Skin epidermis (tissue), 12 donors: ENCODE measurements at regions not wholly inside any gene's neighbourhood (a gene's known extent, or its start where the extent isn't known, plus 50 kb on each side); places are given as distances from the start of the nearest gene placed in this dataset.
"Not testable (repeated sequence)": the region's sequence is repeated elsewhere in the genome, so short reads cannot be mapped to it uniquely, and the experiment has no call there.

Source experiments
- H3K27ac ChIP-seq, 21 experiments: fragments of 200-600 bp; sonication (generic) in 11 of 21; one replicate each; pipeline ENCODE4 v1.5.0; 2020; ENCODE audit warnings: mild to moderate bottlenecking in 3 of 21, inconsistent platforms in 2 of 21, moderate library complexity in 2 of 21
- H3K4me3 ChIP-seq, 7 experiments: fragments of 200-600 bp; sonication (generic) in 2 of 7; one replicate each; pipeline ENCODE4 v1.5.0; 2020; ENCODE audit warnings: inconsistent platforms in 2 of 7, mild to moderate bottlenecking in 2 of 7, moderate library complexity in 1 of 7

DNA sequence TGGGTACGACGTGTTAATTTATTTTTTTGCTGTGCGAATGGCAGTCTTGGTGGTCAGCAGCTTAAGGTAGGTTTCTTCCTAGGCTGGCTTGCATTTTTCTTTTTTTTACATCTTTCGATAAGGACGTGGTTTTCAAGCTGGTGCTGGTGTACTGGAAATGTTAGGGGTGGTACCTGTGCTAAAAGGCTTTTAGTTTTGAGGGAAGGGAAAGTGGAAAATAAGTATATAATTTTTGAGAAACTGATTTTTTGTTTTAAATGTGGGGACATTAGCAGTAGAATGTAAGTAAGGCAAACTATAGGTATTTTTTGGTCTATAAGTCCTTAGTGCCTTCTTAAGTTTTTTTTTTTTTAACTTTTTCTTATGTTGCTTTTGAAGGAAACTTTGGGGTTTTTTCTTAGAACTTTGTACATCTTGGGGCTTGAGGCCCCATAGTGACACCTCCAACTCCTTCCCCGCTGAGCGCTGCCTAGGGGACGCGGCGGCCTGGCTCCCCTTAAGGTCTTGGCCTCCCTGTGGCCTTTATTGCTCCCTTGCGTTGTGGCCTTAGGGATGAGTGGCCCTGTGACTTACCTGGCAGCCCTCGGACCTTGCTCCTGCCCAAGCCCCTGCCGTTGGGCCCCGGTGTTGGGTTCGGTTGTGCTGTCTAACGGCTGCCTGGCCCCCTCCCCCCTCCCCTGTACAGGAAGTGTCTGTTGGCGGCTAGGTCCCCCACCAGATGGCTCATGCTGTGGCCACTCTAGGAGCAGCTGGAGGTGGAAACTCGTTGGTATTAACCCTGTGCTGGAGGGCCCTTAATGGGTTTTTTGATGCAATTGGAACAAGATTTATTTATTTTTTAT, 88.0 kb upstream of the RPRML start:
- Histone ChIP-seq H3K4me3 (peak overlapping the region; percentile 51 to 71 (median 58)), H3K27ac (peak overlapping the region; percentile 63 to 97 (median 88))

DNA sequence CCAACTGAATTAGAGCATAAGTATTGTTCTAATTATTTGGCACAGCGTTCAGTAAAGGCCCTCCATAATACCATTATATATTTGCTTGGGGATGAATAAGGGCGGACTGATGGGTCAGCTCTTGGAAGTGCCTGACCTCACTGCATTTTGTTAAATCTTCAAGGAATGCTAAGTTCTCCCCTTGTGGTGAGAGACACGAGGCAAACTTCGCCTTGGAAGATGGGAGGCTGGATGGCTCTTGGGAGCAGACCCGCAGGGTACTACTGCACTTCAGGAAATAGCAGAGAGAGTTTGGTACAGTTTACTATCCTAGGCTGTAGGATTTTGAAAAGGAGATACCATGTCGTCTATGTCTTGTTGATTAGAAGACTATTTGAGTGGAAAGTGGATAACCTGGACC, 87.0 kb upstream of the RPRML start:
- Histone ChIP-seq H3K4me3 (no peak overlapping the region), H3K27ac (no peak overlapping the region)

DNA sequence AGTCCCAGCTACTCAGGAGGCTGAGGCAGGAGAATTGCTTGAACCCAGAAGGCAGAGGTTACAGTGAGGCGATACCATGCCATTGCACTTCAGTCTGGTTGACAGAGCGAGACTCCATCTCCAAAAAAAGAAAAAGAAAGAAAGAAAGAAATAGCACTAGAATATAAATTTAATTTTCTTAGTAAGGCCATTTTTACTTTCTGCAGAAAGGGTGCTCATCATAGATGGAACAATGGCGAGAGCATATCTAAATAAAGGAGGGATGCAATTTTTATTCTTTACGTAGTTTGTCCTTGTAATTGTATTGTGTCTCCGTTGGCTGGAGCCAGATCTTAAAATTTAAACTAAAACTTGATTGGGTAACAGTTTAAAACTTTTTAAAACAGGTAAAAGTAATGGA, 85.6 kb upstream of the RPRML start:
- H3K4me3 ChIP-seq: no peak overlapping the region

GRCh38 chr17:47063475-47063874, 84.4 kb upstream of the RPRML start:
- Histone ChIP-seq H3K4me3 (no peak overlapping the region), H3K27ac (no peak overlapping the region)

More for the DNA sequence above, 85.6 kb upstream of the RPRML start:
- H3K27ac ChIP-seq: no peak overlapping the region

DNA sequence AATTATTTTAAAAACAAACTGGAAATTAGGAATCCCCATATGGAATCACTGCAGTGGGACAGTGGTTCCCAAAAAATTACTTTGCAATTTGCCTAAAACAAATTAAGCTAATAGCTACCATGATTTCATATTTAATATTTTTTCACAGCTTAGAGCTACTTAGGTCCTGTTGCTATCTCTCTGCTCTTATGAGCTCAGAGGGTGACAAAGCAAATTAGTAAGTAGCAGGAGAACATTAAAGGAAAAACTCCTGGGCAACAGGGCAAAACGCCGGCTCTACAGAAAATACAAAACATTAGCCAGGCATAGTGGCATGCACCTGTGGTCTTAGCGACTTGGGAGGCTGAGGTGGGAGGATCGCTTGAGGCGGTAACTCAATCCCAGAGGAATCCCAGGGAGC, 83.8 kb upstream of the RPRML start:
- H3K4me3 ChIP-seq, H3K27ac ChIP-seq: not testable (repeated sequence)

DNA sequence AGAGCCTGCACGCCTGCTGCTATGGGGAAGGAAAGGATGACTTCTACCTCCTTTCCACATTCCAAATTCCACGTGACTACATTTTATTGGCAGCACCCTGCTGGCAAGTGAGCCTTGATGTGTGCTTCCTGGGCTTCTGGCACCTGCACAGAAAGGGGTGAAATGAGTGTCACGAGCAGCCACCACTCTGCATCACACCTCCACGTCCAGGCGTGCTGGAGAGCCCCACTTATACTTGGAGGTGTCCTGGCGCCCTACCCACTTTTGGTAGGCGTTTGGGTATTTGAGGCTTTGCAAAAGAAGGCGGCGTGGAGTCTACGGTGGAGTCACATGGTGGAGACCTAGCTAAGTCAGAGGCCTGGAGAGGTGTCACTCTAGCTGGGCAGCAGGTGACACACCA, 81.0 kb upstream of the RPRML start:
- not testable (repeated sequence) for H3K4me3 ChIP-seq, H3K27ac ChIP-seq

- no peak overlapping the region for H3K4me3 ChIP-seq
These were observed 78.8 kb upstream of the RPRML start for GRCh38 chr17:47057830-47058229.

DNA sequence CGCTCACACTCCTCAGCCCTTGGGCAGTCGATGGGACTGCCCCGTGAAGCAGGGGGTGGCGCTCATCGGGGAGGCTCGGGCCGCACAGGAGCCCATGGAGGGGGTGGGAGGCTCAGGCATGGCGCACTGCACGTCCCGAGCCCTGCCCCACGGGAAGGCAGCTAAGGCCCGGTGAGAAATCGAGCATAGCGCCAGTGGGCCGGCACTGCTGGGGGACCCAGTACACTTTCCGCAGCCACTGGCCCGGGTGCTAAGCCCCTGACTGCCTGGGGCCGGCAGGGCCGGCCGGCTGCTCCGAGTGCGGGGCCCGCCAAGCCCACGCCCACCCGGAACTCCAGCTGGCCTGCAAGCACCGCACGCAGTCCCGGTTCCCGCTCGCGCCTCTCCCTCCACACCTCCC, 78.2 kb upstream of the RPRML start:
- not testable (repeated sequence) for H3K27ac ChIP-seq, H3K4me3 ChIP-seq

More at GRCh38 chr17:47057830-47058229, 78.8 kb upstream of the RPRML start:
- H3K27ac ChIP-seq: no peak overlapping the region

- H3K27ac ChIP-seq, H3K4me3 ChIP-seq: not testable (repeated sequence)
These were observed 77.6 kb upstream of the RPRML start for GRCh38 chr17:47056687-47057086.
